ENCODE measurements at regions not wholly inside any gene's neighbourhood (a gene's known extent, or its start where the extent isn't known, plus 50 kb on each side); places are given as distances from the start of the nearest gene placed in this dataset.
A peak's percentile ranks its signal among the peaks of the same experiment; 100 is the strongest.

DNA sequence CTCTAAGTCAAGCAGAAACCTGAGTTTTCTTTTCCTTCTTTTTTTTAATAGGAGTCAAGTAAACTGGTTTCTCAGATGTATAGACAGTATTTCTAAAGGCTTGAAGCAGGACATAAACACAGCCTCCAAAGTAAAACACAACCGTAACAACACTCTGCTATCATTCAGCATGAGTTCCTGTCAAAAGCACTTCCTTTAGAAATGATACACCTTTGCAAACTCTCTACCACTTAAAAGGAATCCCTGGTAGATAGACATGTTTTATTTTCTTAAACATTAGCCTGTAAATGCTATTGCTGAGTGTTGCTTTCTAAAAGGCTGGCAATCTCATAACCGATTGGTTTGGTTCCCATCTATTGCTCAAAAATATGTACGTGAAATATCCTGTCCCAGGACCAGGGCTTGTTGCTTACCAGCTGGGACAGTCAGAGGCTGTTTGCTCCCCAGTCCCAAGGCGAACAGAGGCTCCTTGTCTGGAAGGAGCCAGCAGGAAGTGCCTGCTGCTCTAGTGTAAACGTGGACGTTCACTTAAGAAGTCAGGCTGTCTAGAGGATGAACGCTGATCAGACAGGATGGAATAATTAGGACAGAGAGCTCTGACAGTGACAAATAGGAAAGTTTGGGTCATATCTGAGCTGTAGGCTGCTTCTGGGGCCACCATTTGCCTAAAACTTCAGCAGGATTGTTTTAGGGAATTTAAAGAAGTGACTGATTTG lies 173.9 kb upstream of the KLF3 start:
- no peak for DNase-seq

DNA sequence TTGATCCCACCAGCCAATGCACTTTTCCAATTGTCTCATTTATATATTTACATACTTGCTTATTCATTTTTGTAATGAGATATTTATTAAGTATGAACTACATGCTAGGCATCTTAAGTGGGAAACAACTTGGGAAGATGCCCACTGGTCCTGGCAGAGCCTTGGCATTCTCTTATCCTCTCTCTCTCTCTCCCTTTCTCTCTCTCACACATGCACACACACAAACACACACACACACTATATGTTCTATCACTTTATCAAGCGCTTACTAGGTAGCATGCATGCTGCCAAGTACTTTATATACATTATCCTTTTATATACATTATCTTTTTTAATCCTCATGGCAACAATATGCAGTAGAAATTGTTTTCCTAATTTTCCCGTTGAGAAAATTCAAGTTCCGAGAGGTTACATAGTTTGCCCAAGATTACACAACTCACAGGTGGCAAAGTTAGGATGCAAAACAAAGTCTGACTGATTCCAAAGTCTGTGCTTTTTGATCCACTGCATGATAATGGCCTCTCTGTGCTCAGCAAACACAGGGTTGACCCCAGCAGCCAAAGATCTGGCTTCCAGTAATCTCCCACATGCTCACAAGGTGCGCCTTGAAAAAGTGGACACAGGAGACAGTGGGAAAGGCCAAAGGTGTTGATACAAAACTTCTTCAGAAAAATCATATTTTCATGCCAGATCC lies 173.1 kb upstream of the KLF3 start:
- no peak for DNase-seq

DNA sequence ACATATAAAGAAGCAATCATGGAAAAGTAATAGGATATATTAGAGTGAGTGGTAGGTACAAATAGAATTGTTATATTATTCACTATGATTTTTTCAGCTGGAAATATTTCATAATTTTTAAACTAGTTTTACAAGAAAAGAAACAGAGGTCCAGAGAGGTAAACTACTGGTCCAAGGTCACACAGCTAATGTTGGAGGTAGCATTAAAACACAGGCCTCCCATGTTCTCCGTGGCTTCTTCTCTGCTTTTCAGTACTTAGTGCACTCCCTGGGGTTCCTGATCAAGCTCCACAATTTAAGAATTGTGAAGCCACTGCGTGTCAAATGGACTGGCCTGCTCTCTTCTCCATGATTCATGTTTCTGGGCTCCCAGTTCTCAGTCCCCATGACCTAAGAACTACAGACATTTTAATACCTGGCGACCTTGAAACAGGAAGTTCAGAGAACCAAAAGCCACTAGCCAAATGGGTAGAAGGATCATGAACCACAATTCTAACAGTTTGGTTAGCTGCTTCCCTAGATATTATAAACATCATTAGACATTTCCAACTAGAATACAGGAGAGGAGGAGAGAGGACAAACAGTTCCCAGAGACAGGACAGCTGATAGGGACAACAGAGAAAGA lies 172.0 kb upstream of the KLF3 start:
- DNase-seq: no peak

DNA sequence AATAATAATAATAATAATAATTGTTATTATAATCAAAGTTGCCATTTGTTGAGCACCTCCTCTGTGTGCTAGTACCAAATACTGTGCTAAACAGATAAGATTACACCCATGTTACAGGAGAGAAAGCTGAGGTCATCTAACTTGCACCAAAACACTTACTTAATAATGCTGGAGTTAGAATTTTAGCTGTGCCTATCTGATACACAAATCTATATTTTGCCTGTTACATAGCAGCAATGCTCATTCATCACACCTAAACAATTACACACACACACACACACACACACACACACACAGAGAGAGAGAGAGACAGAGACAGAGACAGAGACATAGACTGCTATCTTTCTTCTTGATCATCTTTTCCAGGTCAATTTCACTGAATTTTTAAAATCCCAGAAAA lies 170.9 kb upstream of the KLF3 start:
- no peak for DNase-seq

DNA sequence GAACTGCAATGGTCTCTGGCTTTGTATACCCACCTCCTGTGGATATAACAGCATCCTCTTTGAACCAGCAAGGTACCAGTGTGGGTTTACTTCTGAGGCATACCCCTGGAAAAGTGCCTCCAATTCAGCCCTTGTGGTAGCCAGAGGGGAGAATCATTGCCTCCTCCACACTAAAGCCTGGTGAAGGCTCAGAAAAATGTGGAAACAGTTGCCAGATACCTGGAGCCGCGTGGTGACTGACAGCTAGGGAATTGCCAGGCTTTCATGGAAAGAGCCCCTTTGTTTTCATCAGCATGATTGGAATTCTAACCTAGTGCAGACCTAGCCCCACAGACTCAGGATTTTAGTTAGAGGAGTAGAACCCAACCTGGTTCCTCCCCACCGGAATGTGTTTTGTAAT lies 168.6 kb upstream of the KLF3 start:
- no peak for DNase-seq

DNA sequence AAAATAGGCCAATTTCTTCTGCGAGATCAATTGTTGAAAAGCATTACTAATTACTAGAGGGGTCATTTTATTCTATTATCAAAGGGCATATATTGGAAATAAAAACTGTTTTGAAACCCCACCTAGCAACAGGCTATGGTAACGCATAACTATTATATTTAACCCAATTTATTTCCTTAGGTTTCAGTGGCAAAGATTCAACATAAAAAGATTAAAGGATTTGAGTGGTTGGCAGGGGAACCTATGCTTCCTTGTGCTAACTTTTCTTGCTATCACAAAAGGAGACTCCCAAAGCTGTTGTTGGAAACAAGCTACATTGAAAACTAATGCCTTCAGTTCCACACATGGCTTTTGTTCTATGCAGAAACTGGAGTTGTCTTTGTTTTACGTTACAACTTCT lies 166.9 kb upstream of the KLF3 start:
- no peak for DNase-seq

DNA sequence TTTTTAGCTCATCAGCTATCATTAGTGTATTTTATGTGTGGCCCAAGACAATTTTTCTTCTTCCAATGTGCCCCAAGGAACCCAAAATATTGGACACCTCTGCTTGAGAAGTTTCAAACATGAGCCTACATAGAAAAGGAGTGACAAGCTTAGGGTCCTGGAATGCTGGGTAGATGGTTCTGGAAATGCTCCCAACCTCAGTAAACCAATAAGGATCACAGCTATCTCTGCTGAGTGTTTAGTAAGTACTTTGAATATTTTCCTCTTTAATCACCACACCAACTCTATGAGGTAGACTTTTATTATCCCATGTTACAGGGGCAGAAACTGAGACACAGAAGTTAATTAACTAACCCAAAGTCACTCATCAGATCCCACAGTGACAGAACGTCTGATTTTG lies 164.9 kb upstream of the KLF3 start:
- no peak for DNase-seq

DNA sequence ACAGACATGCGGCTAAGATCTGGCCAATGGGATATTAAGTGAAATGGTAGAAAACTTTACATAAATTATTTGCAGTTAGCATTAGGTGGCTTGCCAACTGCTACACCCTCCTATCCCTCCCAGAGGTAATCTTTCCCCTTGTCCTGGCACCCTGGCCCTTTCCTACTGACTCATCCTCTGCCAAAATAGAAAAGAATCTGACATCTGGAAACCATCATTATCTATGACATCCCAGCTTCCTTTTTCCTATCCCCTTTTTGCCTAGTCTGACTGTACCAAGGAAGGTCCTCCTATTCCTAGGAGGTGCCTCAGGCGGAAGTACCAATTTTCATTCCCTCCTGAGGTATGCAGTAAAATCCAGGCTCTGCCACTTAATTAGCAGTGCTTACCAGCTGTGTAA lies 163.6 kb upstream of the KLF3 start:
- no peak for DNase-seq

DNA sequence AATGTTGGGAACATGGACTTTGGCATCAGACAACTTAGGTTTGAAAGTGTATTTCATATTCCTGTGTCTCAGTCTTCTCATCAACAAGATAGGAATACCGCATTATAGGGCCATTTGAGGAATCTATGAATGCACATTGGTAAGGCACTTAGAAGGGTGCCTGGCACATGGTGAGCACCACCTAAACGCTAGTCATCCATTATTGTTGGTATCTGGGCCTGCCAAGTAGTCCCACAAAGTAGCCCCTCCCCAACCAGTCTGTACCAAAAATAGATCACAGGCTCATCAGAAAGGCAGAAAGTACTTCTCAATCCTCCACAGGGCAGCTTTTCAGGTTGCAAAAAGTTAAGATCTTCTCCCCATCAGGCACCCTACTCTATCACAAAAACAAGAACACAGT lies 162.3 kb upstream of the KLF3 start:
- no peak for DNase-seq

DNA sequence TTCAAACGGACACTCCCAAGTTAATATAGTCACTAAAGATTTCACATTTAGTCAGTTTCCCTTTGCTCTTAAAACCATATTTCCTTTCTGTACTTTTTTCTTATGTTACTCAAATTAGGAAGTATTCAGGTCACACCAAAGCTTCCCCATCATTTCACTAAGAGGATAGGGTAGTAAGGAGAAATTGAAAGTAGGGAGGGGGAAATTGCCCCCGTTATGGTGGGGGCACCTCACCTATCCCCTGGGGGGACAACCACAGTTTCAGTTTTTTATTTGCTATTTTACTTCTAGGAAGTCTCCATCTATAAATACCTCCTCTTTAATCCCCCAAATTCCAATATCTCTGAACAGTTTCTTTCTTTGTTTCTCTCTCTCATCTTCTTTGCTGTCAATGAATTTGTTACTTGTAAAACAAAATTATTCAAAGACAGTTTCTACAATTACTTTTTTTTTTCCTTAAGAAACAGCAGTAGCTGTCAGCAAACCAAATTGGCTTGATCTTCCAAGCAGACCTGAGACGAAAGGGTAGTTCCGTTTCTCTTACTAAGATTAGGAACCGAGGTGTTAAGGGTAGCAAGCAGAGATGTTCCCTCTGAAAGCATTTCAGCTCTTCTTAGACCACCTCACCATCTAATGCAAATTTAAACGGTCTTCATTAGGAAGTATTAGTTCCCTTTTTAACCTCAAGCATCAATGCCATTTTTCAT lies 160.2 kb upstream of the KLF3 start:
- DNase-seq: no peak

DNA sequence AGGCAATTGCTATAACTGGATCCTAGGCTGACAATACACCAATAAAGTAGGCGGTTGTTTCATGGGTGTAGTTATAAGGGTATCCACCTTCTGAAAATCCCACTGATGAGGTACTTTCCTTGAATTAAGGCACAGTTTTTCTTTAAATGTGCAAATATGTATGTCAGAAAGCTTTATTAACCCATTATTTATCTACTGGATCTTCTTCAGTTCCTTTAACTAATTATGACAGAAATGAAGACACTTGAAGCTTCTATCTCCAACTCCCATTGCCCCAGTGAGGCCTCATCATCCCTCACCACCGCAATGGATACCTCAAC lies 159.6 kb upstream of the KLF3 start:
- no peak for DNase-seq

DNA sequence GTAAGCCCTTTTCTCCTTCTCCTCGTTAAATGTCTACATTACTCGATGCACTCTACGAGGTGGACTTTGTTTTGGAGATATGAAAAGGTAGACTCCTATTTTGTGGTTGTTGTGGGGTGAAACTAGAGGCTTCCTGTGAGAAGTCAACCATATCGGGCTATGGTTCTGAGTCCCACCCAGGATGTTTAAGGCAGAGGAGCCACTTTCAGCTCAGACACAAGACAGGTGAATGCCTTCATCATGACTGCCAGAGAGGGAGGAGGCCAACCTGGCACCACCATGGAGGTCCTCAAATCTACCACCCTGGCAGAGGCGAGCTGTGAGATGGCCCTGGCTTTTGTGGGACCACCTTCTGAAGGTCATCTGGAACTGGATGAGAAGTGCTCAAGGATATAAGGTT lies 154.4 kb upstream of the KLF3 start:
- no peak for DNase-seq

DNA sequence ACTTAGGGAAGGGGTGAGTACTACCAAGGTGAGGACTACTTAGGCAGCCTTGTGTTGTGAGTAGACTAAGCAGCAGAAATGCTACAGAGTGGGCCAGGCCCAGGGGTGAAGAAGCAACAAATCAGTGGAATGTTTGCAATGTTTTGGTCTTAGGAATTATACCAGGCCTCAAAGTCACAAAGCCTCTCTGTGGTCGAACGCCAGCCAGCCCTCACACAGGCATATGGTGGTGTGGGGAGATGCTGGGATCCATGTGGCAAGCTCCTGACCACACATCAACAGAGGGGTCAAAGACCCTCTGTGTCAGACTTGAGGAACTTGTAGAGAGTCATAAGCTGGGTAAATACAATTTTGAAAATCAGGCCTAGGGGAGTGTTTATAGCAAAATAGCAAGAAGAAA lies 153.8 kb upstream of the KLF3 start:
- DNase-seq: no peak

DNA sequence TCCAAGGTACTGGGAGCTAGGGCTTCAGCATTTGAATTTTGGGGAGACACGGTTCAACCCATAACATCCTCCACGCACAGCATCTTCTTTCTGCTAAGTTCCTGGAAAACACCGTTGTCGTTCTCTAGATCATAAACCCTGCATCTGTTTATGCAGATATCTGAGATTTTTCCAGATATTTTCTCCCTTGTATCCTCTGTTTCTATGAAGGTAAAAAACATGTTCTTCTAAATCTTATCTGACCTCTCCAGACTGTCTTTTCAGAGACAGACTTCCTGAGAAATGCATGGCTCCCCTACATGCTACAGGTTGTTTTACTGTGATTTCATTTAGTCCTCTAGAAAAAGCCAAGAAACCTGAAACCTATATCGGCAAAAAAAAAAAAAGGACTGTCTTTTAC lies 152.3 kb upstream of the KLF3 start:
- DNase-seq: no peak

DNA sequence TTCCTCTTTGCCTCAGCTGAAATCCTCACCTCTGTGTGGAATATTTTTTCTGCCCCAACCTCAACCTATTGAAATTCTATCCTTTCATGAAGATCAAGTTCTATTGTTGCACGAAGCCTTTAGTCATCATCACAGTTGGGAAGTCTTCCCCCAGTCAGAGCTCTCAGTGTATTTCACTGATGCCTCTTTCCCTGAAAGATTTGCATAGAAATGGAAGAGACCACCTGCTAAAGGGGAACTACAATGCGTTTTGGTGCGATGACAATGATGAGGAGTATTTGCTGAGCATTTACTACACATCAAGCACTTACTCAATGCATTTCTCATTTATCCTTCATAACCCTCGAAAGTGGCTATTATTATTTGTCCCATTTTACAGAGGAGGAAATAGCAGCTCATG lies 151.2 kb upstream of the KLF3 start:
- DNase-seq: peak; percentile 10

DNA sequence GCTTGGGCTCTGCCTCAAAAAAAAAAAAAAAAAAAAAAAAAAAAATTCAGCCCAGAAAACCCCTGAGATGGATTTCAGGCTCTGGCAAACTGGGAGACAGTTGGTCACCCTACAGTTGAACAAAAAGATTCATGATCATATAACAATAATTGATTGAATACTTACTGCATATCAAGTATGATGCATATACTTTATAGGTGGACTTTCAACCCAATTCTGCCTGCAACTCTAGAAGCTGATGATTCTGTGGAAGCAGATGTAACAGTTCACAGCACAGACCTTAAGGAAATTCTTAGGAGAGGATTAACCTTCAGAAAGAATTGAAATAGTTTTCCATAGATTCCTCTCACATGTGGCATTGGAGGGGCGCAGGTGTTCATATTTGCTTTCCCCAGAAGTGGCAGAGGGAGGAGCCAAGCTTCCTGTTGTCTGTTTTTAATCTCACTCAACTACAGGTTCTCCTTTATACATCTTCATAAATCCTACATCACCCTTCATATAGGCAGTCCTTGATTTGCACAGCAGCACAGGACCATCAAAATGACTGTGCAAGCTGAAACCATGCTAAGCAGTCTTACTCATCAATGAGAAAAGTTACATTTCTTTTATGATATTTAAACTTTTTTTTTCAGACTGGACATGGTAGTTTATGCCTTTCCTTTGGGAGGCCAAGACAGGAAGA lies 149.4 kb upstream of the KLF3 start:
- no peak for DNase-seq

DNA sequence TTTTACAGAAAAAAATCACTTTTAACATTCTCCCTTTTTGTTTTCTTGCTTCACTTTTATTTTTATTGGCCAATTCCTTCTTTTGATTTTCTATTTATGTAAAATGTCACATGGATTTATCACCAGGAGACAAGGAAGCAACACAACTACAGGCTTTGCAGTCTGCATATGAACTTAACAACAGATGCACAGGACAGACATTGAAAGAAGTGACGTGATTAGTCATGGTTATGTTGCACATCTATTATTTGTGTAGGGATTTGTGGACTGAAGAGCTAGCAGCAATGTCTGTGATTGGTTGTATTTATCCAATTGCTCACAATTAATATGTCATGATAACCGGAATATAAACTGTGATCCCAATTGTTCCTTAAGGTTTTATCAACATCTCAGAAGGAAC lies 147.8 kb upstream of the KLF3 start:
- no peak for DNase-seq

DNA sequence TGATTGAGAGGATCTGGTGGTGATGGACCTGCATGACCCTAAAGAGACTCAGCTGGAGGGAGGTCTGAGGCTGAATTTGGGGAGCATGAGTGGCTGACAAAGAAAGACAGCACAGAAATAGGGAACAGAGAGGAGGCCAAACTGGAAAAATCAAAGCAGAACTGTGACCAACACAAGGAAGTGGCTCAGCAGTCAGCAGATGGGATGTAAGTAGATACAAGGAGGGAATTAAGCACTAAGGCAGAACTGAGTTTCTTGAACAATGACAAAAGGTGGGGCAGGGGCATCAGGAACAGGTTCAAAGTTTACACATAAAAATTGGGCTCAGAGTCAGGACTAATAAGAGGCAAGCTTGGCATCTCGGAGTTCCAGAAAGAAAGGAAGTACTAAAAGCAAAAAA lies 144.3 kb upstream of the KLF3 start:
- DNase-seq: no peak

DNA sequence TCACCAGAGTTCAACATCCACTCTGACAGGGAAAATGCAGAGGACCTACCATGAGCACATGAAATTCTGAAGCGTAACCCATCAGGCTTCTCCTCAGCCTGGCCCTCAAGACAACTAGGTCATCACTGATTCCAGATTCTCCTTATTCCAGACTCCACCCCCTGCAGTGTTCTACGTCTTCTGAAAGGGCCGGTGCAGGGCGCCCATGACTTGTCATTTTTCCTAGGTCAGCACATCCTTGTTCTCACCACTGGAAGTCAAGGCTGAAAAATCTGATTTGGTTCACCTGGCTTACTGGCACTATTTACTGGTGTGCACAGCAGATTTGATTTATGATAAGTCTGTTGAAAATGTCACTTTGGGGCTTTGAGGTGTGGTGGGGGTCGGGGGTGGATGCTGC lies 140.9 kb upstream of the KLF3 start:
- DNase-seq: no peak

DNA sequence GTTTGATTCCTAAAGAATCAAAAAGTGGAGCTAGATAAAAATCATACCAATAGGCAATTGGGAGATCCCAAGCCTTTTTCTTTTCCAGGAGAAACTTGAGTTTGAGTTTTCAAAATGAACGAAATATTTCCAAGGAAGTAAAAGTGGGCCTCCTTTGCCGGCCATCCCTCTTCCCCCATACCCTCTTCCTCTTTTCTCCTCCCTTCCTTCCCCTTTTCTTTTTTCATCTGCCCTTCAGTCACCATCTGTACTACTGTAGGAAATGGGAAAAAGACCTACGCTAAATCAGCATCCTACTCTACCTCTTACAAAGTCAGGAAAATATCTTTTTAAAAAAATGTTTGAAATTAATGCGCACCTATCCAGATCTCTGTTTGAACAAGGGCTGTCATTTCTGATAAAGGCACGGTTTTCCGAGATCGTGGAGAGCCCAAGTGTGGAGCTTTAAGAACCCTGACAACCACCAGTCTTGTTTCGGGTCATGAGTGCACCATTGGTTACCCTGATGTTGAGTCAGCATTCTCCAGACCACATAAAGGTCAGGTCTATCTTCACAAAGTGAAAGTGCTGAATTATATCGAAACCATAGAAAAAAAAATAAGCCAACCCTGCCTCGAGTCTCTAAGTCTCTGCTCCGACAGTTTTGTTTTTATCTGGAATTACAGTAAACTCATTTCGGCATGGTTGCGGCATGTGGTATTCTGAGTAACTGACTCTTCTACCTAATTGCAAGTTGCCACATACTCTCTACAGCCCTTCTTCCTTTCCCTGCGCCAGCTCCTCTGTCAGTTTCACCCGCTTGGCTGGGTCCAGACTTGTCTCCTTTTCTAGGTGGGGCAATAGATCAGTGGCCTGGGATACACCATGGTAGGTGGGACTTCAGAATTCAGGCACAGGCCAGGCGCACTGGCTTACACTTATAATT lies 140.2 kb upstream of the KLF3 start:
- DNase-seq: no peak

DNA sequence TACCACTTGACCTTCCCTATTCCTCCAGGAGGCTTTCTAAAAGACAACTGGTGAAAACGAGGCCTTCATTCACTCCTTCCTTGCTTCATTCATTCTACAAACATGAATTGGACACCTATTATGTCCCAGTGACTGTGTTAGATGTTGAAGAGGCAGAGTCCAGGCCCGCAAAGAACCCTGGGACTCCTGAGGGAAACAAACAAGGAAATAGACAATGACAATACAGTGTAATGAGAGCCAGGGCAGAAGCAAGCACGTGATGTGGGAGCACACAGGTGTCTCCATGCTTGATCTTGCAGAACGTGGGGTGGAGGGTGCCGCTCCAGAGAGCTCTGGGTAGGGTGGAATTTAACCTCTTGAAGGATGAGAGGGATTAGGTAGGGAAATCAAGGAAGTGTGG lies 137.6 kb upstream of the KLF3 start:
- no peak for DNase-seq
